Nephron (organoid): ENCODE measurements at regions not wholly inside any gene's neighbourhood (a gene's known extent, or its start where the extent isn't known, plus 50 kb on each side); places are given as distances from the start of the nearest gene placed in this dataset.

Experiments
- H3K27ac Mint-ChIP-seq, 3 experiments: 2 replicates each; pipeline ENCODE4 v1.8.0; 2020; ENCODE audit warnings: mixed read lengths in 3 of 3, mild to moderate bottlenecking in 2 of 3, moderate library complexity in 1 of 3
- H3K27me3 Mint-ChIP-seq: 2 replicates; pipeline ENCODE4 v1.8.0; 2021; ENCODE audit warnings: low read depth, mild to moderate bottlenecking, moderate library complexity, mixed read lengths
- H3K36me3 Mint-ChIP-seq: 2 replicates; pipeline ENCODE4 v1.8.0; 2020; ENCODE audit warnings: low read depth, mixed read lengths
- H3K4me1 Mint-ChIP-seq: 2 replicates; pipeline ENCODE4 v1.8.0; 2020; ENCODE audit warnings: mixed read lengths
- H3K4me3 Mint-ChIP-seq, 3 experiments: 2 replicates each; pipeline ENCODE4 v1.8.0; 2020; ENCODE audit warnings: mild to moderate bottlenecking in 3 of 3, mixed read lengths in 3 of 3, moderate library complexity in 2 of 3
- H3K9me3 Mint-ChIP-seq: 2 replicates; pipeline ENCODE4 v1.8.0; 2020; ENCODE audit warnings: mixed read lengths
- TF ChIP-seq, protein P1 (sequence below), 3 experiments: fragments of 200-600 bp; sonication (generic); IDR thresholded peaks; one replicate each; pipeline ENCODE4 v1.5.0; 2021; ENCODE audit warnings: antibody characterized with exemption in 3 of 3; ENCODE audit not compliant: unreplicated experiment in 3 of 3

DNA sequence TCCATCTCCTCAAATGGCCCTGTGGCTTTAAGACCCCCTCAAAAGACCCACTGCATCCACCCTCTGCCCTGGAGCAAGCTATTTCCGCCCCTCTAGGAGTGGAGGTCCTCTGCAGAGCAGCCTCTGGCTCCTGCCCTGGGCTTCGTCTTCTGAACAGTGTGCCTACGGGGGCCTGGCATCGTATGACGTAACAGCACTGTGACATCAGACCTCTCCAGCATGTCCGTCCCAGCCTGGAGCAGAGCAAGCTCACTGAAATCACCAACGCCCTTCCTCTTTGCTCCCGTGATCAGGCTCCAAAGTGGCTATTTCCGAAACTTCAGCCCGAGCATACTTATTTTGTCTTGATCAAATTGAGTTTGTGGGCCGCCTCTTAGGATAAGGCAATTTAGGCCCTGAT lies 69.1 kb upstream of the PTCH1 start:
- peaks cover 26% of the 10 kb centered on the region for H3K4me1 Mint-ChIP-seq
- no peaks in the 10 kb centered on the region for H3K36me3 Mint-ChIP-seq

DNA sequence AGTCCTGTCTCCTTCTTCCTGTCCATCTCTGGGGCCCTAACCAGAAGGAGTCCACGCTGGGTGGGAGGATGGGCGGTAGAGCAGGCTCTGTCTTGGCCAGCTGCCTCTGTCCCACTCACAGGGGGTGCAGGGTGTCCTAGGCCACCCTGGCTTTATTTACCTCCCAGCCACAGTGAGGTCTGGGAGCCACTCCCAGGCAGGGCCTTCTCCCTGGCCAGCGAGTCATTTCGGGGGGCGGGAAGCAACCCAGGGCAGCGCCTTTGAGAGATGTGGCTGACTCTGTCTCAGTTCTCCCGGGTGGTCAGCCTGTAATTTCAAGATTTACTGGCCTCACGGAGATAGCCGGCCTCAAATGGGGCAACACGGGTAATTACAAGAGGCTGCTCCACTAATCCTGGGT lies 67.4 kb upstream of the PTCH1 start:
- Mint-ChIP-seq H3K4me3 (peak overlapping the region in 2 of 3 experiments; percentile 11 to 26), H3K4me1 (peaks cover 29% of the 10 kb centered on the region), H3K27me3 (peaks cover 11% of the 10 kb centered on the region), H3K9me3 (no peaks in the 10 kb centered on the region), H3K36me3 (no peaks in the 10 kb centered on the region), H3K27ac (peak overlapping the region; percentile 67 to 93 (median 86))
- TF ChIP-seq, protein P1, sequence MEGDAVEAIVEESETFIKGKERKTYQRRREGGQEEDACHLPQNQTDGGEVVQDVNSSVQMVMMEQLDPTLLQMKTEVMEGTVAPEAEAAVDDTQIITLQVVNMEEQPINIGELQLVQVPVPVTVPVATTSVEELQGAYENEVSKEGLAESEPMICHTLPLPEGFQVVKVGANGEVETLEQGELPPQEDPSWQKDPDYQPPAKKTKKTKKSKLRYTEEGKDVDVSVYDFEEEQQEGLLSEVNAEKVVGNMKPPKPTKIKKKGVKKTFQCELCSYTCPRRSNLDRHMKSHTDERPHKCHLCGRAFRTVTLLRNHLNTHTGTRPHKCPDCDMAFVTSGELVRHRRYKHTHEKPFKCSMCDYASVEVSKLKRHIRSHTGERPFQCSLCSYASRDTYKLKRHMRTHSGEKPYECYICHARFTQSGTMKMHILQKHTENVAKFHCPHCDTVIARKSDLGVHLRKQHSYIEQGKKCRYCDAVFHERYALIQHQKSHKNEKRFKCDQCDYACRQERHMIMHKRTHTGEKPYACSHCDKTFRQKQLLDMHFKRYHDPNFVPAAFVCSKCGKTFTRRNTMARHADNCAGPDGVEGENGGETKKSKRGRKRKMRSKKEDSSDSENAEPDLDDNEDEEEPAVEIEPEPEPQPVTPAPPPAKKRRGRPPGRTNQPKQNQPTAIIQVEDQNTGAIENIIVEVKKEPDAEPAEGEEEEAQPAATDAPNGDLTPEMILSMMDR (IDR thresholded peaks at IDR 0.05; ENCODE audit: unreplicated experiment in 3 of 3) = no peak

More for the DNA sequence above, 69.1 kb upstream of the PTCH1 start:
- Mint-ChIP-seq H3K4me3 (no peak overlapping the region), H3K27me3 (peaks cover 19% of the 10 kb centered on the region), H3K9me3 (no peaks in the 10 kb centered on the region), H3K27ac (peak overlapping the region in 1 of 3 experiments; percentile 23)
- TF ChIP-seq, protein P1 (IDR thresholded peaks at IDR 0.05; ENCODE audit: unreplicated experiment in 3 of 3) = no peak

DNA sequence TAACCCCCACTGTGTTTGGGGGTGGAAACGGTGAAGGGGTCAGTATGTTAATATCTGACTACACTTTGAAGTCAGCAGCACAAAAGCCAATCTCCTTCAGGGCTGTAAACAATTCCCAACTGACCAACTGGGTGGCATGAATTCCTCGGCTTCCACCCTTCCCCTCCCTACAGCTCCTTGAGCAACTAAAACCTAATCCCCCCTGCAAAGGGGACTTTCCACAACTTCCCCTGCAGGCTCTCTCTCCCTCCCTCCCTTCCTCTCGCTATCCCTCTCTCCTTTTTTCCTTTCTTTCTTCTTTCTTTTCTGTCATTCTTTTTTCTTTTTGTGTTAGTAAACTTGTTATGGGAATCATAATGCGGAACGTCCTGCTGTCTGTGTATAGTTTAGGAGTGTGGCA lies 65.1 kb upstream of the PTCH1 start:
- Mint-ChIP-seq H3K9me3 (no peaks in the 10 kb centered on the region), H3K27me3 (peaks cover 15% of the 10 kb centered on the region), H3K27ac (peak overlapping the region; percentile 3 to 52 (median 8)), H3K4me1 (peaks cover 29% of the 10 kb centered on the region), H3K36me3 (no peaks in the 10 kb centered on the region), H3K4me3 (no peak overlapping the region)
- TF ChIP-seq, protein P1 (IDR thresholded peaks at IDR 0.05; ENCODE audit: unreplicated experiment in 3 of 3) = no peak

DNA sequence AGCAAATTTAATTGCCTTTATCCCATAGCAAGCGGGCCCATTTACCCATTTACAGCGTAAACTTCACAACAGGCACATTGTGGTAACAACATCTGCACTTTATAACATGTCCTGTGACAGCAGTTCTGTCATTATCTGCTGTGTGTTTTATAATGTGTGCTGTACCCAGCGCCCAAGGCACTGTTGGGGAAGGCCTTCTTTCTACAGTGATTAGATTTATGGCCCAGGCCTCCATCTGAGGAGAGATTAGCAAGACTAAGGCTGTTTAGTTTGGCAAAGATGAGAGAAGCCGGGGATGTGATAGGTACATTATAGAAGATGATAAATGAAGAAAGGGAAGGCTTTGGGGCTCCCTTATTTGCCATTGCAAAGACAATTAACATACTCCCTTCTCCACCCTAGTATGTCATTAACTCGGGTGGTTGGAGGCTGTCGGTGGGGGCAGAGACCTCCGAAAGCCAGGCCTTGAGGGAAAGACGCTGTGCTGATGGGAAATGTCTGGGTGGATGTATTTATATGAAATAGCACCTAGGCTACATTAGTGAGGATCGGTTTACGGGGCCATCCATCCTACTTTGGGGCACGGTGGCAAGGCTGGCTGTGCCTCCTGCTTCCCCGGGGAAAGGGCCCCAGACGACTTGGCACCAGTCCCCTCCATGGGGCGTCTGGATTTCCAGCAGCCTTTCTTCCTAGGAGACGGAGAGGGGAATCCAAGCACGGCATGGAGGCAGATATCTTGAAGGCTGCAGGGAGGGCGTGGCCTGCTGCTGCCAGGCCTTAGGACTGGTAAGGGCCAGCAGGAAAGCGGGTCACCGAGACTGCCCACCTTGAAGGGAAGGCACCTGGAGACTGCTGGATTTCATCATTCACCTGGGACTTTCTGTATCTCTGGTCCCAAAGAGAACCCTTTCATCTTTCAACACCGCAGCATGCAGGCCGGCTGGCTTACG lies 64.3 kb upstream of the PTCH1 start:
- H3K27ac Mint-ChIP-seq = peak overlapping the region; percentile 81 to 90 (median 82)
- H3K4me3 Mint-ChIP-seq = peak overlapping the region in 1 of 3 experiments; percentile 7
- peaks cover 29% of the 10 kb centered on the region for H3K4me1 Mint-ChIP-seq
- H3K27me3 Mint-ChIP-seq = peaks cover 17% of the 10 kb centered on the region
- TF ChIP-seq, protein P1 (IDR thresholded peaks at IDR 0.05; ENCODE audit: unreplicated experiment in 3 of 3) = no peak
- no peaks in the 10 kb centered on the region for H3K36me3 Mint-ChIP-seq
- peaks cover 2% of the 10 kb centered on the region for H3K9me3 Mint-ChIP-seq

DNA sequence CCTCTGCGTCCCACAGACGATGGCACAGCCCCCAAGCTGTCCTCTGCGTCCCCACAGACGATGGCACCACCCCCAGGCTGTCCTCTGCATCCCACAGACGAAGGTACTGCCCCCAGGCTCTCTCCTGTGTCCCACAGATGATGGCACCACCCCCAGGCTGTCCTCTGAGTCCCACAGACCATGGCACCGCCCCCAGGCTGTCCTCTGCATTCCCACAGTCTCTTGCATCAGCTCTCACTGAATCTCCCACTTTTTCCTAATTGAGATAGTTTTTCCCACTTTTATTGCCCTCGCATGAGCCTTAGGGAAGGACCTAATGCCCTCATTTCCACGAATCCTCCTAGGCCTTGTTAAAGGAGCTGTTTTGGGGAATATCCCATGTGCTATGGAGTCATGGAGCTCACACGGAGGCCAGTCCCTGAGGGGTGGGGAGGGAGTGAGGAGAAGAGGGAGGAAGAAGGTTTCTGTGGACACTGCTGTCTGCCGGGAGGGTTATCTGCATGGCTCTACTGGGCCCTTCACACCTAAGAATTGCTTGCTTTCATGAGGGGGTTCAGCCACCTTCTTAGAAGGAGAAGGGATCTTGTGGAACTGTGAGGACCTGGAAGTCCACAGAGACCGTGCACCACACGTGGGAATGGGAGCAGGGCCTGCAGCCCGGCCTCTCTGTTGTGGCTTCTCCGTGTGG lies 58.2 kb upstream of the PTCH1 start:
- Mint-ChIP-seq H3K4me1 (peaks cover 4% of the 10 kb centered on the region), H3K36me3 (no peaks in the 10 kb centered on the region), H3K27ac (no peak overlapping the region), H3K9me3 (peaks cover 2% of the 10 kb centered on the region), H3K4me3 (no peak overlapping the region), H3K27me3 (peaks cover 34% of the 10 kb centered on the region)
- TF ChIP-seq, protein P1 (IDR thresholded peaks at IDR 0.05; ENCODE audit: unreplicated experiment in 3 of 3) = no peak
